ENCODE measurements at regions not wholly inside any gene's neighbourhood (a gene's known extent, or its start where the extent isn't known, plus 50 kb on each side); places are given as distances from the start of the nearest gene placed in this dataset.

GRCh38 chr2:81984969-81985637 is 1680.6 kb upstream of the LRRTM1 start:
- TF ChIP-seq ZNF274 (IDR thresholded peaks at IDR 0.05; ENCODE audit: low read depth, low read length) (no peak), SUZ12 (IDR thresholded peaks at IDR 0.05; ENCODE audit: extremely low read depth, insufficient read depth, insufficient read length) (no peak)

Measured in NT2/D1 (cell line).